ENCODE measurements at regions not wholly inside any gene's neighbourhood (a gene's known extent, or its start where the extent isn't known, plus 50 kb on each side); places are given as distances from the start of the nearest gene placed in this dataset.

GRCh38 chr12:85632390-85632789, 203.8 kb downstream of the RASSF9 start:
- DNase-seq: no peak

GRCh38 chr12:85633491-85633890, 202.7 kb downstream of the RASSF9 start:
- no peak for DNase-seq

GRCh38 chr12:85639834-85640233, 196.4 kb downstream of the RASSF9 start:
- DNase-seq: no peak

GRCh38 chr12:85641796-85642195, 194.4 kb downstream of the RASSF9 start:
- no peak for DNase-seq

- no peak for DNase-seq
These were observed 193.9 kb downstream of the RASSF9 start for GRCh38 chr12:85642288-85642687.

GRCh38 chr12:85642808-85643207, 193.4 kb downstream of the RASSF9 start:
- no peak for DNase-seq

GRCh38 chr12:85644508-85644907, 191.7 kb downstream of the RASSF9 start:
- no peak for DNase-seq

- no peak for DNase-seq
These were observed 182.3 kb downstream of the RASSF9 start for GRCh38 chr12:85653731-85654455.

GRCh38 chr12:85654456-85654840, 181.8 kb downstream of the RASSF9 start:
- no peak for DNase-seq

GRCh38 chr12:85656561-85656960, 179.6 kb downstream of the RASSF9 start:
- DNase-seq: no peak

- DNase-seq: no peak
These were observed 179.0 kb downstream of the RASSF9 start for GRCh38 chr12:85657251-85657650.

- DNase-seq: no peak
These were observed 178.2 kb downstream of the RASSF9 start for GRCh38 chr12:85657836-85658630.

- no peak for DNase-seq
These were observed 176.3 kb downstream of the RASSF9 start for GRCh38 chr12:85659754-85660530.

- DNase-seq: no peak
These were observed 174.6 kb downstream of the RASSF9 start for GRCh38 chr12:85661461-85662206.

- no peak for DNase-seq
These were observed 174.0 kb downstream of the RASSF9 start for GRCh38 chr12:85662207-85662602.

- DNase-seq: no peak
These were observed 172.6 kb downstream of the RASSF9 start for GRCh38 chr12:85663631-85664030.

GRCh38 chr12:85664429-85664828, 171.8 kb downstream of the RASSF9 start:
- DNase-seq: no peak

- DNase-seq: no peak
These were observed 166.3 kb downstream of the RASSF9 start for GRCh38 chr12:85669911-85670310.

GRCh38 chr12:85672436-85672835, 163.8 kb downstream of the RASSF9 start:
- DNase-seq: no peak

GRCh38 chr12:85673921-85674420, 162.2 kb downstream of the RASSF9 start:
- no peak for DNase-seq
